Liver (tissue), 3 donors: ENCODE measurements at regions not wholly inside any gene's neighbourhood (a gene's known extent, or its start where the extent isn't known, plus 50 kb on each side); places are given as distances from the start of the nearest gene placed in this dataset.

Experiments
- EGR1 ChIP-seq, 2 donors: IDR thresholded peaks; 2 replicates each; pipeline ENCODE4 v1.6.1; 2016 to 2018; ENCODE audit warnings: antibody characterized with exemption in 2 of 2, low read depth in 2 of 2
- FOXA1 ChIP-seq: IDR thresholded peaks from 2 replicates; pipeline ENCODE4 v1.6.1; 2016; ENCODE audit warnings: antibody characterized with exemption
- FOXA2 ChIP-seq: IDR thresholded peaks from 2 replicates; pipeline ENCODE4 v1.6.1; 2016; ENCODE audit warnings: antibody characterized with exemption
- GABPA ChIP-seq, 2 donors: IDR thresholded peaks in 1 of 2; conservative IDR thresholded peaks in 1 of 2; 2 replicates each; pipeline ENCODE4 v1.6.1; 2016; ENCODE audit warnings: antibody characterized with exemption in 2 of 2, mild to moderate bottlenecking in 1 of 2, moderate library complexity in 1 of 2
- JUND ChIP-seq, 2 donors: IDR thresholded peaks; 2 replicates each; pipeline ENCODE4 v1.6.1; 2016; ENCODE audit warnings: antibody characterized with exemption in 2 of 2
- SP1 ChIP-seq: IDR thresholded peaks from 2 replicates; pipeline ENCODE4 v1.6.1; 2018; ENCODE audit warnings: antibody characterized with exemption, mild to moderate bottlenecking
- TAF1 ChIP-seq: conservative IDR thresholded peaks from 2 replicates; pipeline ENCODE4 v1.6.1; 2016; ENCODE audit warnings: antibody characterized with exemption, mild to moderate bottlenecking
- TF ChIP-seq, protein P1 (sequence below): fragments of 150-350 bp; IDR thresholded peaks from 2 replicates; pipeline ENCODE4 v1.5.1; 2017; ENCODE audit warnings: improper control_type of control experiment, low read depth, low read length; ENCODE audit not compliant: missing input control
- TF ChIP-seq, protein P2 (sequence below): IDR thresholded peaks from 2 replicates; pipeline ENCODE4 v1.6.1; 2016; ENCODE audit warnings: antibody characterized with exemption
- TF ChIP-seq, protein P3 (sequence below): IDR thresholded peaks from 2 replicates; pipeline ENCODE4 v1.6.1; 2016; ENCODE audit warnings: antibody characterized with exemption
- TF ChIP-seq, protein P4 (sequence below): IDR thresholded peaks from 2 replicates; pipeline ENCODE4 v1.6.1; 2016; ENCODE audit warnings: antibody characterized with exemption, mild to moderate bottlenecking
- donor health status: healthy.
- donor health status: healthy.

DNA sequence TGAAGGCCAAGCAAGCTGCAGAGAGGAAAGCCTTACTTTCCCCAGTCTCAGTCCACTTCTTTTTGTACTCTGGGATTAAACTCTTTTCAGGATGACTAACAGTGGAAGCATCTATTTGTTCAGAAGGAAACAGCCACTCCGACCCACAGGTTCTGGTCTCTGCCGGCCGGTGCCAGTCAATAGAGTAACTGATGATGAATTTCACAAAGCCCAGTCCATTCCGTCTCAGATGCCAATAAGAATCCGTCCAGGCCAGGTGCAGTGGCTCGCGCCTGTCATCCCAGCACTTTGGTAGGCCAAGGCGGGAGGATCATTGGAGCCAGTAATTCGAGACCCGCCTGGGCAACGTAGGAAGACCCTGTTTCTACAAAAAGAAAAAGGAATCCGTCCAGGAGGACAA lies 58.5 kb upstream of the HELT start:
- TF ChIP-seq TAF1 (no peak), SP1 (no peak), GABPA (IDR thresholded peaks at IDR 0.05 in 1 of 2, conservative IDR thresholded peaks at IDR 0.05 in 1 of 2) (no peak), FOXA1 (no peak), JUND (IDR thresholded peaks at IDR 0.05) (no peak), FOXA2 (no peak), EGR1 (IDR thresholded peaks at IDR 0.05; ENCODE audit: low read depth in 2 of 2) (no peak)
- TF ChIP-seq, protein P1, sequence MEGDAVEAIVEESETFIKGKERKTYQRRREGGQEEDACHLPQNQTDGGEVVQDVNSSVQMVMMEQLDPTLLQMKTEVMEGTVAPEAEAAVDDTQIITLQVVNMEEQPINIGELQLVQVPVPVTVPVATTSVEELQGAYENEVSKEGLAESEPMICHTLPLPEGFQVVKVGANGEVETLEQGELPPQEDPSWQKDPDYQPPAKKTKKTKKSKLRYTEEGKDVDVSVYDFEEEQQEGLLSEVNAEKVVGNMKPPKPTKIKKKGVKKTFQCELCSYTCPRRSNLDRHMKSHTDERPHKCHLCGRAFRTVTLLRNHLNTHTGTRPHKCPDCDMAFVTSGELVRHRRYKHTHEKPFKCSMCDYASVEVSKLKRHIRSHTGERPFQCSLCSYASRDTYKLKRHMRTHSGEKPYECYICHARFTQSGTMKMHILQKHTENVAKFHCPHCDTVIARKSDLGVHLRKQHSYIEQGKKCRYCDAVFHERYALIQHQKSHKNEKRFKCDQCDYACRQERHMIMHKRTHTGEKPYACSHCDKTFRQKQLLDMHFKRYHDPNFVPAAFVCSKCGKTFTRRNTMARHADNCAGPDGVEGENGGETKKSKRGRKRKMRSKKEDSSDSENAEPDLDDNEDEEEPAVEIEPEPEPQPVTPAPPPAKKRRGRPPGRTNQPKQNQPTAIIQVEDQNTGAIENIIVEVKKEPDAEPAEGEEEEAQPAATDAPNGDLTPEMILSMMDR = no peak
- TF ChIP-seq, protein P2, sequence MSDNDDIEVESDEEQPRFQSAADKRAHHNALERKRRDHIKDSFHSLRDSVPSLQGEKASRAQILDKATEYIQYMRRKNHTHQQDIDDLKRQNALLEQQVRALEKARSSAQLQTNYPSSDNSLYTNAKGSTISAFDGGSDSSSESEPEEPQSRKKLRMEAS = no peak
- TF ChIP-seq, protein P3, sequence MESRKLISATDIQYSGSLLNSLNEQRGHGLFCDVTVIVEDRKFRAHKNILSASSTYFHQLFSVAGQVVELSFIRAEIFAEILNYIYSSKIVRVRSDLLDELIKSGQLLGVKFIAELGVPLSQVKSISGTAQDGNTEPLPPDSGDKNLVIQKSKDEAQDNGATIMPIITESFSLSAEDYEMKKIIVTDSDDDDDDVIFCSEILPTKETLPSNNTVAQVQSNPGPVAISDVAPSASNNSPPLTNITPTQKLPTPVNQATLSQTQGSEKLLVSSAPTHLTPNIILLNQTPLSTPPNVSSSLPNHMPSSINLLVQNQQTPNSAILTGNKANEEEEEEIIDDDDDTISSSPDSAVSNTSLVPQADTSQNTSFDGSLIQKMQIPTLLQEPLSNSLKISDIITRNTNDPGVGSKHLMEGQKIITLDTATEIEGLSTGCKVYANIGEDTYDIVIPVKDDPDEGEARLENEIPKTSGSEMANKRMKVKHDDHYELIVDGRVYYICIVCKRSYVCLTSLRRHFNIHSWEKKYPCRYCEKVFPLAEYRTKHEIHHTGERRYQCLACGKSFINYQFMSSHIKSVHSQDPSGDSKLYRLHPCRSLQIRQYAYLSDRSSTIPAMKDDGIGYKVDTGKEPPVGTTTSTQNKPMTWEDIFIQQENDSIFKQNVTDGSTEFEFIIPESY = no peak
- TF ChIP-seq, protein P4, sequence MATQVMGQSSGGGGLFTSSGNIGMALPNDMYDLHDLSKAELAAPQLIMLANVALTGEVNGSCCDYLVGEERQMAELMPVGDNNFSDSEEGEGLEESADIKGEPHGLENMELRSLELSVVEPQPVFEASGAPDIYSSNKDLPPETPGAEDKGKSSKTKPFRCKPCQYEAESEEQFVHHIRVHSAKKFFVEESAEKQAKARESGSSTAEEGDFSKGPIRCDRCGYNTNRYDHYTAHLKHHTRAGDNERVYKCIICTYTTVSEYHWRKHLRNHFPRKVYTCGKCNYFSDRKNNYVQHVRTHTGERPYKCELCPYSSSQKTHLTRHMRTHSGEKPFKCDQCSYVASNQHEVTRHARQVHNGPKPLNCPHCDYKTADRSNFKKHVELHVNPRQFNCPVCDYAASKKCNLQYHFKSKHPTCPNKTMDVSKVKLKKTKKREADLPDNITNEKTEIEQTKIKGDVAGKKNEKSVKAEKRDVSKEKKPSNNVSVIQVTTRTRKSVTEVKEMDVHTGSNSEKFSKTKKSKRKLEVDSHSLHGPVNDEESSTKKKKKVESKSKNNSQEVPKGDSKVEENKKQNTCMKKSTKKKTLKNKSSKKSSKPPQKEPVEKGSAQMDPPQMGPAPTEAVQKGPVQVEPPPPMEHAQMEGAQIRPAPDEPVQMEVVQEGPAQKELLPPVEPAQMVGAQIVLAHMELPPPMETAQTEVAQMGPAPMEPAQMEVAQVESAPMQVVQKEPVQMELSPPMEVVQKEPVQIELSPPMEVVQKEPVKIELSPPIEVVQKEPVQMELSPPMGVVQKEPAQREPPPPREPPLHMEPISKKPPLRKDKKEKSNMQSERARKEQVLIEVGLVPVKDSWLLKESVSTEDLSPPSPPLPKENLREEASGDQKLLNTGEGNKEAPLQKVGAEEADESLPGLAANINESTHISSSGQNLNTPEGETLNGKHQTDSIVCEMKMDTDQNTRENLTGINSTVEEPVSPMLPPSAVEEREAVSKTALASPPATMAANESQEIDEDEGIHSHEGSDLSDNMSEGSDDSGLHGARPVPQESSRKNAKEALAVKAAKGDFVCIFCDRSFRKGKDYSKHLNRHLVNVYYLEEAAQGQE = no peak
